KMS-11 (cell line): ENCODE measurements at regions not wholly inside any gene's neighbourhood (a gene's known extent, or its start where the extent isn't known, plus 50 kb on each side); places are given as distances from the start of the nearest gene placed in this dataset.

Experiments used
- H2AFZ ChIP-seq: fragments of 200-600 bp; sonication (generic); 2 replicates; pipeline ENCODE4 v1.6.1; 2016; ENCODE audit warnings: antibody characterized with exemption, mixed run types, low read depth
- H3K27ac ChIP-seq: fragments of 200-600 bp; sonication (generic); 2 replicates; pipeline ENCODE4 v1.6.1; 2016; ENCODE audit warnings: mild to moderate bottlenecking, mixed run types
- H3K27me3 ChIP-seq: fragments of 200-600 bp; sonication (generic); 2 replicates; pipeline ENCODE4 v1.6.1; 2017; ENCODE audit warnings: mild to moderate bottlenecking, low read depth, mixed run types, moderate library complexity; ENCODE audit not compliant: insufficient read depth
- H3K36me3 ChIP-seq: fragments of 200-600 bp; sonication (generic); 2 replicates; pipeline ENCODE4 v1.6.1; 2017; ENCODE audit warnings: mild to moderate bottlenecking, mixed run types; ENCODE audit not compliant: insufficient read depth
- H3K4me1 ChIP-seq: fragments of 200-600 bp; sonication (generic); 2 replicates; pipeline ENCODE4 v1.6.1; 2016; ENCODE audit warnings: mild to moderate bottlenecking, low read depth, mixed run types; ENCODE audit not compliant: poor library complexity, severe bottlenecking
- H3K4me2 ChIP-seq: fragments of 200-600 bp; sonication (generic); 2 replicates; pipeline ENCODE4 v1.7.0; 2016; ENCODE audit warnings: mild to moderate bottlenecking, mixed run types
- H3K4me3 ChIP-seq: fragments of 200-600 bp; sonication (generic); IDR thresholded peaks from 2 replicates; pipeline ENCODE4 v1.6.1; 2017; ENCODE audit warnings: low read depth, low read length, mixed read lengths; ENCODE audit not compliant: insufficient read depth
- H3K79me2 ChIP-seq: fragments of 200-600 bp; sonication (generic); 2 replicates; pipeline ENCODE4 v1.6.1; 2016; ENCODE audit warnings: low read depth, mixed run types; ENCODE audit not compliant: insufficient read depth
- H3K9ac ChIP-seq: fragments of 200-600 bp; sonication (generic); 2 replicates; pipeline ENCODE4 v1.6.1; 2016; ENCODE audit warnings: mild to moderate bottlenecking, mixed run types
- H4K20me1 ChIP-seq: fragments of 200-600 bp; sonication (generic); 2 replicates; pipeline ENCODE4 v1.6.1; 2016; ENCODE audit warnings: mild to moderate bottlenecking, mixed run types; ENCODE audit not compliant: insufficient read depth
- TF ChIP-seq, protein P1 (sequence below): fragments of 200-600 bp; sonication (generic); conservative IDR thresholded peaks from 2 replicates; pipeline ENCODE4 v1.6.1; 2017; ENCODE audit warnings: low read depth, mild to moderate bottlenecking, antibody characterized with exemption, low read length, moderate library complexity, mixed read lengths

- H3K9ac ChIP-seq, result no peak overlapping the region
- no peaks in the 10 kb centered on the region for H3K36me3 ChIP-seq
- no peaks in the 10 kb centered on the region for H3K4me1 ChIP-seq
- H2AFZ ChIP-seq, result no peak overlapping the region
- no peak overlapping the region for H3K4me3 ChIP-seq
- no peak overlapping the region for H3K4me2 ChIP-seq
- no peaks in the 10 kb centered on the region for H3K79me2 ChIP-seq
- TF ChIP-seq, protein P1, sequence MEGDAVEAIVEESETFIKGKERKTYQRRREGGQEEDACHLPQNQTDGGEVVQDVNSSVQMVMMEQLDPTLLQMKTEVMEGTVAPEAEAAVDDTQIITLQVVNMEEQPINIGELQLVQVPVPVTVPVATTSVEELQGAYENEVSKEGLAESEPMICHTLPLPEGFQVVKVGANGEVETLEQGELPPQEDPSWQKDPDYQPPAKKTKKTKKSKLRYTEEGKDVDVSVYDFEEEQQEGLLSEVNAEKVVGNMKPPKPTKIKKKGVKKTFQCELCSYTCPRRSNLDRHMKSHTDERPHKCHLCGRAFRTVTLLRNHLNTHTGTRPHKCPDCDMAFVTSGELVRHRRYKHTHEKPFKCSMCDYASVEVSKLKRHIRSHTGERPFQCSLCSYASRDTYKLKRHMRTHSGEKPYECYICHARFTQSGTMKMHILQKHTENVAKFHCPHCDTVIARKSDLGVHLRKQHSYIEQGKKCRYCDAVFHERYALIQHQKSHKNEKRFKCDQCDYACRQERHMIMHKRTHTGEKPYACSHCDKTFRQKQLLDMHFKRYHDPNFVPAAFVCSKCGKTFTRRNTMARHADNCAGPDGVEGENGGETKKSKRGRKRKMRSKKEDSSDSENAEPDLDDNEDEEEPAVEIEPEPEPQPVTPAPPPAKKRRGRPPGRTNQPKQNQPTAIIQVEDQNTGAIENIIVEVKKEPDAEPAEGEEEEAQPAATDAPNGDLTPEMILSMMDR, result no peak
- no peaks in the 10 kb centered on the region for H4K20me1 ChIP-seq
- no peak overlapping the region for H3K27ac ChIP-seq
- H3K27me3 ChIP-seq, result no peaks in the 10 kb centered on the region
These were observed 656.0 kb downstream of the OTOL1 start for GRCh38 chr3:162152636-162153035.

- Histone ChIP-seq H4K20me1 (no peaks in the 10 kb centered on the region), H3K4me1 (no peaks in the 10 kb centered on the region), H3K27me3 (no peaks in the 10 kb centered on the region), H3K4me3 (no peak overlapping the region), H3K36me3 (no peaks in the 10 kb centered on the region), H3K9ac (no peak overlapping the region), H3K4me2 (no peak overlapping the region), H3K79me2 (no peaks in the 10 kb centered on the region), H3K27ac (no peak overlapping the region), H2AFZ (no peak overlapping the region)
- TF ChIP-seq, protein P1, result no peak
These were observed 665.0 kb downstream of the OTOL1 start for GRCh38 chr3:162161595-162161994.

DNA sequence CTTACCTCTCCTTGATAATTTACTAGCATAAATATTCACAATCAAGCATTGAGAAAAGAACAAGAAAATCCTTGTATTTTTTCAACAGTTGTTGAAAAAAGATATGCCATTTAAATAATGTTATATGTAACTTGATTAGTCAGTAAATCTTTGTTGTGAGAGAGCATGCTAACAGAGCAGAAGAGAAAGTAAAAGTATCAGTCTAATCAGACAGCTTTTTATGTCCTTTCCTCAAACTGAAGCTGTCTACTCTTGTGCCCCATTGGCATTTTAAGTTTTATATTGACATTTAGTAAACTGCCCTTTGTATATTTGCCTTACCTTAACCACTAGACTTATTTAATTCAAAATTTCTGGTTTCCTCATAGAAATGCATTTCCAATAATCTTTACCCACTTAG lies 668.7 kb downstream of the OTOL1 start:
- TF ChIP-seq, protein P1, result no peak
- Histone ChIP-seq H4K20me1 (no peaks in the 10 kb centered on the region), H3K4me2 (peak overlapping the region; percentile 51), H3K9ac (no peak overlapping the region), H3K4me3 (no peak overlapping the region), H3K36me3 (no peaks in the 10 kb centered on the region), H3K27me3 (no peaks in the 10 kb centered on the region), H3K27ac (no peak overlapping the region), H2AFZ (peak overlapping the region; percentile 65), H3K4me1 (no peaks in the 10 kb centered on the region), H3K79me2 (no peaks in the 10 kb centered on the region)

GRCh38 chr3:162166543-162166942 lies 669.9 kb downstream of the OTOL1 start:
- no peak overlapping the region for H3K4me2 ChIP-seq
- TF ChIP-seq, protein P1, result no peak
- H3K27ac ChIP-seq, result no peak overlapping the region
- H4K20me1 ChIP-seq, result no peaks in the 10 kb centered on the region
- H2AFZ ChIP-seq, result no peak overlapping the region
- no peaks in the 10 kb centered on the region for H3K4me1 ChIP-seq
- H3K36me3 ChIP-seq, result no peaks in the 10 kb centered on the region
- no peak overlapping the region for H3K4me3 ChIP-seq
- H3K9ac ChIP-seq, result no peak overlapping the region
- H3K79me2 ChIP-seq, result no peaks in the 10 kb centered on the region
- H3K27me3 ChIP-seq, result no peaks in the 10 kb centered on the region
